Mammary epithelial cell (primary cell): ENCODE measurements at regions not wholly inside any gene's neighbourhood (a gene's known extent, or its start where the extent isn't known, plus 50 kb on each side); places are given as distances from the start of the nearest gene placed in this dataset.

Experiments
- CTCF ChIP-seq, 2 donors: IDR thresholded peaks in 1 of 2; conservative IDR thresholded peaks in 1 of 2; 2 replicates each; pipeline ENCODE4 v1.5.1; 2011 to 2012; ENCODE audit warnings: inconsistent platforms in 2 of 2, low read length in 2 of 2, mild to moderate bottlenecking in 2 of 2, control low read depth in 1 of 2, low read depth in 1 of 2; ENCODE audit not compliant: insufficient read depth in 1 of 2; ENCODE audit errors: extremely low read depth in 1 of 2
- EZH2 ChIP-seq: IDR thresholded peaks from 2 replicates; pipeline ENCODE4 v1.6.1; 2012; ENCODE audit warnings: low read length, inconsistent platforms, borderline replicate concordance

GRCh38 chr18:60905699-60906098 lies 427.5 kb upstream of the CDH20 start:
- TF ChIP-seq CTCF (conservative IDR thresholded peaks at IDR 0.05 in 1 of 2, IDR thresholded peaks at IDR 0.05 in 1 of 2; ENCODE audit: extremely low read depth in 1 of 2, insufficient read depth in 1 of 2, low read depth in 1 of 2, low read length in 2 of 2), result no peak
- TF ChIP-seq EZH2, result no peak
